ENCODE measurements at regions not wholly inside any gene's neighbourhood (a gene's known extent, or its start where the extent isn't known, plus 50 kb on each side); places are given as distances from the start of the nearest gene placed in this dataset.
"Not testable (repeated sequence)": the region's sequence is repeated elsewhere in the genome, so short reads cannot be mapped to it uniquely, and the experiment has no call there.

DNA sequence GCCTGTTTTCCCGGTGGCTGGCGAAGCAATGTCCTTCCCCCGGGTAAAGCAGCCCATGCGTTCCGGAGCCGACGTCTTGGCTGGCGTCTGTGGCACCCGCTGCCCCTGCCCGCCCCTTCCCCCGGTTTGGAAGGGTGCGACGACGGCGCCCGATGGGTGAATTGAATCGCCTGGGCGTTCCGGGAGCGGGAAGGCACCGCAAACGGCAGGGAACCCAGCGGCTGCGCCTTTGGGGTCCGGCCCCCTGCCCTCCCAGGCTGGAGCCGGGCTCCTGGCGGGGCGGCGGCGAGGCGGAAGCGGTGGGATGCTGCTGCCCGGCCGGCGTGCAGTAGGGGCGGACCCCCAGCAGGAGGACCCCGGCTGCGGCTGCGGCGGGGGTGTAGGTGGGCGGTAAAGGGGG lies 123.6 kb upstream of the RHOU start:
- H3K36me3 Mint-ChIP-seq (ENCODE audit: low read depth); H3K27ac Mint-ChIP-seq; H3K4me3 Mint-ChIP-seq; H3K27me3 Mint-ChIP-seq; H3K9me3 Mint-ChIP-seq; ATAC-seq (replicated peaks); H3K4me1 Mint-ChIP-seq: not testable (repeated sequence)

DNA sequence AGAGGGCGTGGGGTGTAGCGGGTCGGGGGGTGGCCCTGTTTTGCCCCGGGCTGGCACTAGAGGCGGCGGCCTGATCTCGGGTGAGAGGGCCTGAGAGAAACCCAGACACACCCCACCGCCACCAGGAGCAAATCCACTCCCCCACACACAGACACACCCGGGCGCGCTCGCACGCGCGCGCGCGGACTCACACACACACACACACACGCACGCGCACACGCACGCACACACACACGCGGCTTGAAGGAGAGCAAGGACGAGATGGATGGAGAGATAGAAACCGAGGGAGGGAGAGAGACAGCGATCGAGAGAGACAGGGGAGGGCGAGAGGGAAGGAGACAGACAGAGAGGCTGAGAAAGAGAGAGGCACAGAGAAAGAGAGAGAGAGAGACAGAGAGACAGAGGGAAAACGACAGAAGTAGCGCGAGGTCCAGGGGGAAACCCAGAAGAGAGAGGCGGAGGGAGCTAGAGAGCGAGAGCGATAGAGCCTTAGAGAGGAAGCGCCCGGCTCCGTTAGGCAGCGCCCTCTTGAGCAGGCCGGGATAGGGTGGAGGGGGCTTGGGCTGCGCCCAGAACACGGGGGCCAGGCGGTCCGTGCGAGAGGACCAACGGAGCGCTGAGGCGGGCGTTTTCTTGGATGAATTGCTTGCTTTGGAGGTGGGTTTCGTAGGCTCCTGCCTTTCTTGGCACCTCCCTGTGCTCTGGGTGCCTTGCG lies 113.1 kb upstream of the RHOU start:
- H3K4me1 Mint-ChIP-seq; H3K36me3 Mint-ChIP-seq (ENCODE audit: low read depth); H3K27me3 Mint-ChIP-seq; H3K27ac Mint-ChIP-seq; ATAC-seq (replicated peaks); H3K9me3 Mint-ChIP-seq: not testable (repeated sequence)
- peak overlapping the region; percentile 70 for H3K4me3 Mint-ChIP-seq

DNA sequence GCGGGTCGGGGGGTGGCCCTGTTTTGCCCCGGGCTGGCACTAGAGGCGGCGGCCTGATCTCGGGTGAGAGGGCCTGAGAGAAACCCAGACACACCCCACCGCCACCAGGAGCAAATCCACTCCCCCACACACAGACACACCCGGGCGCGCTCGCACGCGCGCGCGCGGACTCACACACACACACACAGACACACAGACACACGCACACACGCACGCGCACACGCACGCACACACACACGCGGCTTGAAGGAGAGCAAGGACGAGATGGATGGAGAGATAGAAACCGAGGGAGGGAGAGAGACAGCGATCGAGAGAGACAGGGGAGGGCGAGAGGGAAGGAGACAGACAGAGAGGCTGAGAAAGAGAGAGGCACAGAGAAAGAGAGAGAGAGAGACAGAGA lies 108.8 kb upstream of the RHOU start:
- not testable (repeated sequence) for H3K36me3 Mint-ChIP-seq (ENCODE audit: low read depth); H3K27ac Mint-ChIP-seq; ATAC-seq (replicated peaks); H3K27me3 Mint-ChIP-seq; H3K4me1 Mint-ChIP-seq; H3K4me3 Mint-ChIP-seq; H3K9me3 Mint-ChIP-seq

DNA sequence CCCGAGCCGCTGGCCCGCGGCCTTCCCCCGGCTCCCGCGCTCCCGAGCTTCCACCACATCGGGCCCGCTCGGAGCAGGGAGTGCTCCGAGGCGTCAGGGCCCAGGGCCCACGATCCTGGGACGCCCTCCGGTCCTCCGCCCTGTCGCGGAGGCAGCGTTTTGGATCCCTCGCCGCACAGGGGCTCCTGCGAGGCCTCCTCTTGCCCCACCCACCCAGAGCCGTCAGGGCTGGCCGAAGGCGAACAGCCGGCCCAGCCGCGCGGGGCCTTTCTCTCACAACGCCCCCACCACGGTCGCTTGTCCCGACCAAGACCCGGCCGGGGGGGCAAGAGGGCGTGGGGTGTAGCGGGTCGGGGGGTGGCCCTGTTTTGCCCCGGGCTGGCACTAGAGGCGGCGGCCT lies 102.4 kb upstream of the RHOU start:
- H3K4me1 Mint-ChIP-seq, H3K27ac Mint-ChIP-seq: not testable (repeated sequence)

DNA sequence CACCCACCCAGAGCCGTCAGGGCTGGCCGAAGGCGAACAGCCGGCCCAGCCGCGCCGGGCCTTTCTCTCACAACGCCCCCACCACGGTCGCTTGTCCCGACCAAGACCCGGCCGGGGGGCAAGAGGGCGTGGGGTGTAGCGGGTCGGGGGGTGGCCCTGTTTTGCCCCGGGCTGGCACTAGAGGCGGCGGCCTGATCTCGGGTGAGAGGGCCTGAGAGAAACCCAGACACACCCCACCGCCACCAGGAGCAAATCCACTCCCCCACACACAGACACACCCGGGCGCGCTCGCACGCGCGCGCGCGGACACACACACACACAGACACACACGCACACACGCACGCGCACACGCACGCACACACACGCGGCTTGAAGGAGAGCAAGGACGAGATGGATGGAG lies 100.0 kb upstream of the RHOU start:
- H3K27ac Mint-ChIP-seq; ATAC-seq (replicated peaks); H3K9me3 Mint-ChIP-seq; H3K4me1 Mint-ChIP-seq; H3K36me3 Mint-ChIP-seq (ENCODE audit: low read depth); H3K27me3 Mint-ChIP-seq; H3K4me3 Mint-ChIP-seq: not testable (repeated sequence)

More for the DNA sequence above, 102.4 kb upstream of the RHOU start:
- ATAC-seq (replicated peaks); H3K9me3 Mint-ChIP-seq; H3K36me3 Mint-ChIP-seq (ENCODE audit: low read depth); H3K27me3 Mint-ChIP-seq; H3K4me3 Mint-ChIP-seq: not testable (repeated sequence)

DNA sequence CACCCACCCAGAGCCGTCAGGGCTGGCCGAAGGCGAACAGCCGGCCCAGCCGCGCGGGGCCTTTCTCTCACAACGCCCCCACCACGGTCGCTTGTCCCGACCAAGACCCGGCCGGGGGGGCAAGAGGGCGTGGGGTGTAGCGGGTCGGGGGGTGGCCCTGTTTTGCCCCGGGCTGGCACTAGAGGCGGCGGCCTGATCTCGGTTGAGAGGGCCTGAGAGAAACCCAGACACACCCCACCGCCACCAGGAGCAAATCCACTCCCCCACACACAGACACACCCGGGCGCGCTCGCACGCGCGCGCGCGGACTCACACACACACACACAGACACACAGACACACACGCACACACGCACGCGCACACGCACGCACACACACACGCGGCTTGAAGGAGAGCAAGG lies 97.8 kb upstream of the RHOU start:
- H3K27ac Mint-ChIP-seq; H3K9me3 Mint-ChIP-seq; ATAC-seq (replicated peaks); H3K36me3 Mint-ChIP-seq (ENCODE audit: low read depth); H3K4me1 Mint-ChIP-seq; H3K27me3 Mint-ChIP-seq; H3K4me3 Mint-ChIP-seq: not testable (repeated sequence)

DNA sequence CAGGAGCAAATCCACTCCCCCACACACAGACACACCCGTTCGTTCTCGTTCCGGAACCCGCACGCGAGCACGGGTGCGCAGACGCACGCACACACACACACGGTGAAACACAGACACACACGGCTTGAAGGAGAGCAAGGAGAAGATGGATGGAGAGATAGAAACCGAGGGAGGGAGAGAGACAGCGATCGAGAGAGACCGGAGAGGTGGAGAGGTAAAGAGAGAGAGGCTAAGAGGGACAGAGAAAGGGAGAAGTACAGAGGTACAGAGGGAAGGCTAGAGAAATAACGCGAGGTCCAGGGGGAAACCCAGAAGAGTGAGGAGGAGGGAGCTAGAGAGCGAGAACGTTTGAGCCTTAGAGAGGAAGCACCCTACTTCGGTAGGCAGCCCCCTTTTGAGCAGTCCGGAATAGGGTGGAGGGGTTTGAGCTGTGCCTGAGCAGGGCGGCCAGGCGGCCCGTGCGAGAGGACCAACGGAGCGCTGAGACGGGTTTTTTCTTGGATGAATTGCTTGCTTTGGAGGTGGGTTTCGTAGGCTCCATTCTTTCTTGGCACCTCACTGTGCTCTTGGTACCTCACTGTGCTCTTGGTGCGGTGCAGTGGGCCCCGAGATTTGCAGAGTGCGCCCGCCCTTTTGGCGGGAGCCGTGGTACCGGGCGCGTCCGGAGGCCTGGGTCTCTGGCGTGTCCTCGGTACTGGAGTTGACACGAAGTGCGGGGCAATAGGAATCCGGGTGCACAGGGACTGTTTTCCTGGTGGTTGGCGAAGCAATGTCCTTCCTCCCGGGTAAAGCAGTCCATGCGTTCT lies 88.4 kb upstream of the RHOU start:
- Mint-ChIP-seq H3K27ac (peak overlapping the region; percentile 51), H3K27me3 (peaks cover 34% of the 10 kb centered on the region), H3K4me3 (peak overlapping the region; percentile 82)

DNA sequence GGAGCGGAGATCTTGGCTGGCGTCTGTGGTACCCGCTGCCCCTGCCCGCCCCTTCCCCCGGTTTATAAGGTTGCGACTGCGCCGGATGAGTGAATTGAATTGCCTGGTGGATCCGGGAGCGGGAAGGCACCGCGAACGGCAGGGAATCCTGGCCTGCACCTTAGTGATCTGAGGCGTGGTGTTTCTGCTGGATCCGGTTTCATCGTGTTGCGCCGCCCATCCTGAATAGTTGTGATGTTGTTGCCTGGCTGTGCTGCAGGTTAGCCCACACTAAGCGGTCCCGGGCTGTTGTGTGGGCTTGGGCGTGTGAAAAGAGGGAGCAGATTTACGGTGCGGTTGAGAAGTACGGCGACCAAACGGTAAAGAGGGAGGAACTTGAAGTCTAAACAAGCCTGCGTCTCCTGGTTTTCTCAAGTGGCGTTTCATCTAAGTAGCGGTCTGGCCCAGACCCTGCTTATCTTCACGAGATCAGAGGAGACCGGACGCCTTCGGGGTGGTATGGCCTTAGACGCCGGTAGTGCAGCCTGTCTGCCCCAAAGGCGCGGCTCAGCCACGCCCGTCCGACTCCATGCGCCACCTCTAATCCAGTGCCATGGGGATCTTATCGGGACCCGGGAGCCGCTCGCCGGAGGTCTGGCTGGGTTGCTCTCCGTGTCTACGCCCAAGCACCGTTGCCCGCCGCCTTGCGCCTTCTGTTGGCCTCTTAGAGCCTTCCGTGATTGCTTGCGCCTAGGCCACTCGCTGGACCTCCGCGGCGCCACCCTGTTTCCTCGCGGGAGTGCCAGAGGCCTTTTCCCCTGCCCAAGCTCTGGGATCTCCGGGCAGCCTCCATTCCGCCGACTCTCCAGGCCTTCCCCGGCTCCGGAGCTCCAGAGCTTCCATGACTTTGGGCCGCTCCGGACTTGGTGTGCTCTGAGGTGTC lies 87.5 kb upstream of the RHOU start:
- Mint-ChIP-seq H3K27ac (peak overlapping the region; percentile 51), H3K36me3 (ENCODE audit: low read depth) (peaks cover 26% of the 10 kb centered on the region), H3K9me3 (no peaks in the 10 kb centered on the region), H3K27me3 (peaks cover 34% of the 10 kb centered on the region), H3K4me1 (peaks cover 15% of the 10 kb centered on the region), H3K4me3 (peak overlapping the region; percentile 82)
- ATAC-seq (replicated peaks) = peak; percentile 47

More for the DNA sequence above, 88.4 kb upstream of the RHOU start:
- Mint-ChIP-seq H3K9me3 (no peaks in the 10 kb centered on the region), H3K4me1 (peaks cover 15% of the 10 kb centered on the region), H3K36me3 (ENCODE audit: low read depth) (peaks cover 26% of the 10 kb centered on the region)
- ATAC-seq (replicated peaks) = peak; percentile 79

DNA sequence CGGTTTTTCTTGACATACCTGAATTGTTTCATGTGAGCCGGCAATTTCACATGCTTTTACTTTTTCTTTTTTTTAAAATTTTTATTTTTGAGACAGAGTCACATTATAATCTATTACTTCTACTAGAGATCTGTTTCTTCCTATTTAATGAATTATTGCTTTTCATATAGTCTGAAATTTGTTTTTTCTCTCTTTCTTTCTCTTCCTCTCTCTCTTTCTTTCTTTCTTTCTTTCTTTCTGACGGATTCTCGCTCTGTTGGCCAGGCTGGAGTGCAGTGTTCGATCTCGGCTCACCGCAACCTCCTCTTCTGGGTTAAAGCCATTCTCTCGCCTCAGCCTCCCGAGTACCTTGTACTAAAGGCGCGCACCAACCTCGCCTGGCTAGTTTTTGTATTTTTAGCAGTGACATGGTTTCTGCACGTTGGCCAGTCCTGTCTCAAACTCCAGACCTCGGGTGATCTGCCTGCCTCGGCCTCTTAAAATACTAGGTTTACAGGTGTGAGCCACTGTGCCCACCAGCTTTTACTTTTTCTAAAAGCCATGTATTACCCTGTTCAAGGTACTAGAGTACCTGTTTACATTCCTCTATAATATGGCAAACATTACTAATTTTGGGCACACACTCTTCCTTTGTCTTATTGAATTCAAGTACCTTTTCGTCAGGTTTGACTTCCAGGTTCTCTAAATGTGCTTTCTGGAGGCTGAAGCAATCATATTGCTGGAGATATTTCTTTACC lies 86.5 kb upstream of the RHOU start:
- Mint-ChIP-seq H3K36me3 (ENCODE audit: low read depth) (peaks cover 26% of the 10 kb centered on the region), H3K27me3 (peaks cover 34% of the 10 kb centered on the region), H3K27ac (no peak overlapping the region), H3K4me3 (peak overlapping the region; percentile 82), H3K9me3 (no peaks in the 10 kb centered on the region), H3K4me1 (peaks cover 15% of the 10 kb centered on the region)
- ATAC-seq (replicated peaks) = no peak

DNA sequence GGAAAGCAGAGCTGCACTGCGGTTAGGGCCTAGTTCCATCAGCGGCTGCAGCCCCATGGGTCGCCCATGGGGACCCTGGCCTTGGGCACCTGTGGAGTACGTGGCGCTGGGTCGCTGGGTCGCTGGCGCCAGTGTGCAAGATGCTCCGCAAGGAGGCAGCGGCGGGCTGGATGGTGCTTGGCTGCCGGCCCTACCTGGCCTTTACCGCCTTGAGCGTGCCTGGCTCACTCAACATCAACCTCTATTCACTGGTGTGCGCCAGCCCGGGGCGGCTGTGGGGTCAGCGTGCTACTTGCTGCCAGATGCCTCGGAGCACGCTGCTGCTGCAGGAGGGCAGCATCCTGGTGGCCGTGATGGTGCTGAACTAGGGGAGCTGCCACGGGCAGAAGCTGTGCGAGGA lies 85.1 kb upstream of the RHOU start:
- ATAC-seq (replicated peaks) = no peak
- Mint-ChIP-seq H3K4me1 (peaks cover 15% of the 10 kb centered on the region), H3K9me3 (no peaks in the 10 kb centered on the region), H3K4me3 (no peak overlapping the region), H3K36me3 (ENCODE audit: low read depth) (peaks cover 26% of the 10 kb centered on the region), H3K27me3 (peaks cover 34% of the 10 kb centered on the region), H3K27ac (no peak overlapping the region)

DNA sequence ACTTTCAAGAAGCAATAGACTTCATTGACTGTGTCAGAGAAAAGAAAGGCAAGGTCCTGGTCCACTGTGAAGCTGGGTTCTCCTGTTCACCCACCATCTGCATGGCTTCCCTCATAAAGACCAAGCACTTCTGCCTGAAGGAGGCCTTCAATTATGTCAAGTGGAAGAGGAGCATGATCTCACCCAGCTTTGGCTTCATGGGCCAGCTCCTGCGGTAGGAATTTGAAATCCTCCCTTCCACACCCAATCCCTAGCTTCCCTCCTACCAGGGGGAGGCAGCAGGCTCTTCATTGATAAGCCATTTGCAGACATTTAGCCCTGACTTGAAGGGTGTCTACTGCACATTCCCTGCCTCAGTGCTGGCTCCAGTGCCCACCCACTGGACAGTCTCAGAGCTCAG lies 84.3 kb upstream of the RHOU start:
- no peak overlapping the region for H3K4me3 Mint-ChIP-seq
- peaks cover 26% of the 10 kb centered on the region for H3K36me3 Mint-ChIP-seq (ENCODE audit: low read depth)
- H3K27ac Mint-ChIP-seq = no peak overlapping the region
- H3K4me1 Mint-ChIP-seq = peaks cover 15% of the 10 kb centered on the region
- peaks cover 40% of the 10 kb centered on the region for H3K27me3 Mint-ChIP-seq
- H3K9me3 Mint-ChIP-seq = no peaks in the 10 kb centered on the region
- ATAC-seq (replicated peaks) = no peak

DNA sequence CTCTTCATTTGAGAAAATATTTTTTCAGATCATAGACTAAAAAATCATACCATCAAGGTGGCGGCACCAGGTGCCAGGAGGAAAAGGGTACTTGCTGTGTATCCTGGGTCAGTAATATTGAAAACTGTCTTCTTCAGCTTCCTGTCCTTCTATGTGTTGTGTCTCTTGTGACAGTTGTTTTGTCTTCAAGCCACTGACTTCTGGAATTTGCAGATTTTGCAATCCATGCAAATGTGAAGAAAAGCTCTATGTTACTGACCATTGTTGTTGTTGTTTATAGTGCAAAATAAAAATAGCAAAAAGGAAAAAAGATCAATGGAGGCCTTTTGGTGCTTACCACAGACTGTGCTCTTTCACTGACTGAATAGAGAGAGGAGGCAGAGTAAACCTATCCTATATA lies 83.2 kb upstream of the RHOU start:
- peaks cover 42% of the 10 kb centered on the region for H3K27me3 Mint-ChIP-seq
- no peak overlapping the region for H3K27ac Mint-ChIP-seq
- H3K36me3 Mint-ChIP-seq (ENCODE audit: low read depth) = peaks cover 18% of the 10 kb centered on the region

DNA sequence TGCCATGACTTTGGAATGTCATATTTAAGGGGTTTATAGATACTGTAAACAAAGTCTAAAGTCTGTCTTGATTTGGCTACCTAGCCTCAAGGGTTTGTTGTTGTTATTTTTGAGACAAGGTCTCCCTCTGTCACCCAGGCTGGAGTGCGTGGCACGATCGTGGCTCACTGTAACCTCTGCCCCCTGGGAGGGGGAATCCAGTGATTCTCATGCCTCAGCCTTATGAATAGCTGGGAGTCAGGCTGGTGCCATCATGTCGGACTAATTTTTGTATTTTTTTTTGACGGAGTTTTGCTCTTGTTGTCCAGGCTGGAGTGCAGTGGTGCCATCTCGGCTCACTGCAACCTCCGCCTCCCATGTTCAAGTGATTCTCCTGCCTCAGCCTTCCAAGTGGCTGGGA lies 82.2 kb upstream of the RHOU start:
- H3K4me3 Mint-ChIP-seq; ATAC-seq (replicated peaks); H3K27ac Mint-ChIP-seq; H3K4me1 Mint-ChIP-seq; H3K9me3 Mint-ChIP-seq; H3K36me3 Mint-ChIP-seq (ENCODE audit: low read depth): not testable (repeated sequence)
- H3K27me3 Mint-ChIP-seq = peaks cover 39% of the 10 kb centered on the region

More for the DNA sequence above, 83.2 kb upstream of the RHOU start:
- no peak for ATAC-seq (replicated peaks)
- H3K4me1 Mint-ChIP-seq = peaks cover 9% of the 10 kb centered on the region
- H3K9me3 Mint-ChIP-seq = no peaks in the 10 kb centered on the region
- H3K4me3 Mint-ChIP-seq = no peak overlapping the region

DNA sequence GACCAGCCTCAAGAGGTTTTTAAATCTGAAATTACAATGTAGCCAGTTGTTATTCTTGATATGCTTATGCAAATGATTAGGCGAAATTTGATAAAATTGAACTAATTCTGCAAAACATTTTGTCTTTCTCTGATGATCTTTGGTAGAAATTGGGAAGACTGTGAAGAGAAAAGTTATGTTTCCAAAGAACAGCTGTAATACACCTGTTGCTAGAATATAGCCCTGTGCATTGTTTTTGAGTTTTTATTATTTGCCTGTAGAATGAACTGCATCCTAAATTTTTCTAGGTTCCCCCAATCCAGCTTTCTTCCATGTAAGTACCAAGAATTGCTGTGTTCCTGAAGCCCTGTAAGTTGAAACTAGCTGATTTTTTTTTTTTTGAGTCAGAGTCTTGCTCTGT lies 81.5 kb upstream of the RHOU start:
- Mint-ChIP-seq H3K27ac (no peak overlapping the region), H3K4me1 (peaks cover 2% of the 10 kb centered on the region), H3K4me3 (no peak overlapping the region), H3K9me3 (no peaks in the 10 kb centered on the region), H3K27me3 (peaks cover 33% of the 10 kb centered on the region), H3K36me3 (ENCODE audit: low read depth) (peaks cover 1% of the 10 kb centered on the region)
- no peak for ATAC-seq (replicated peaks)

All from activated T-helper 17 cell treated with anti-CD3 and anti-CD28 coated beads, Interleukin-2, amount 50 U/mL, for 72 hours (primary cell).